Neural progenitor cell (in vitro differentiated cells): ENCODE measurements at regions not wholly inside any gene's neighbourhood (a gene's known extent, or its start where the extent isn't known, plus 50 kb on each side); places are given as distances from the start of the nearest gene placed in this dataset.

Experiments
- CTCF ChIP-seq: fragments of 200-600 bp; sonication (generic); IDR thresholded peaks from 2 replicates; pipeline ENCODE4 v1.5.1; 2017; ENCODE audit warnings: antibody characterized with exemption, mild to moderate bottlenecking
- EZH2 ChIP-seq: fragments of 200-600 bp; sonication (generic); IDR thresholded peaks from 2 replicates; pipeline ENCODE4 v1.6.1; 2017; ENCODE audit warnings: antibody characterized with exemption, mild to moderate bottlenecking, moderate library complexity
- EZH2phosphoT487 ChIP-seq: fragments of 200-600 bp; sonication (generic); IDR thresholded peaks from 2 replicates; pipeline ENCODE4 v1.6.1; 2017; ENCODE audit warnings: antibody characterized with exemption

- no peak for TF ChIP-seq EZH2
- no peak for TF ChIP-seq EZH2phosphoT487
- TF ChIP-seq CTCF: no peak
Measured at GRCh38 chr22:47437110-47437509, 674.7 kb downstream of the TBC1D22A start.
